CD4-positive, alpha-beta memory T cell (primary cell): ENCODE measurements at regions not wholly inside any gene's neighbourhood (a gene's known extent, or its start where the extent isn't known, plus 50 kb on each side); places are given as distances from the start of the nearest gene placed in this dataset.

Source experiments
- CTCF ChIA-PET: fragments of 350-600 bp; sonication (Branson Sonifier 250); formaldehyde crosslinking; loops from one replicate; lab custom pipeline; 2021; ENCODE audit warnings: inconsistent platforms; ENCODE audit not compliant: partially characterized antibody; lab: Charles Lee
- POLR2A ChIA-PET: fragments of 350-600 bp; sonication (Branson Sonifier 250); formaldehyde crosslinking; loops from one replicate; lab custom pipeline; 2021; ENCODE audit not compliant: partially characterized antibody; lab: Charles Lee
- DNase-seq, 5 donors: peaks; one replicate each; pipeline versions ENCODE4 v3.0.0 to v3.0.0-alpha.2; 2020 to 2022; ENCODE audit warnings: mixed read lengths in 1 of 5
- H3K27ac ChIP-seq: one replicate; pipeline ENCODE4 v1.7.0; 2013; ENCODE audit warnings: low read depth, low read length
- H3K27me3 ChIP-seq: 2 replicates; pipeline ENCODE4 v1.7.0; 2013; ENCODE audit warnings: mild to moderate bottlenecking, low read length, moderate library complexity; ENCODE audit not compliant: insufficient read depth
- H3K36me3 ChIP-seq: 2 replicates; pipeline ENCODE4 v1.7.0; 2013; ENCODE audit warnings: mild to moderate bottlenecking, low read length, moderate library complexity; ENCODE audit not compliant: insufficient read depth
- H3K4me1 ChIP-seq: 2 replicates; pipeline ENCODE4 v1.7.0; 2013; ENCODE audit warnings: mild to moderate bottlenecking, low read length, moderate library complexity; ENCODE audit not compliant: insufficient read depth
- H3K4me3 ChIP-seq, 2 donors: one replicate each; pipeline ENCODE4 v1.7.0; 2013; ENCODE audit warnings: low read length in 2 of 2, mild to moderate bottlenecking in 1 of 2
- H3K9me3 ChIP-seq, 2 donors: one replicate each; pipeline ENCODE4 v1.7.0; 2013; ENCODE audit warnings: low read length in 2 of 2, control low read depth in 1 of 2; ENCODE audit not compliant: control insufficient read depth in 1 of 2
- H3K27ac Mint-ChIP-seq, 7 donors: one replicate each; pipeline ENCODE4 v1.8.0; 2020 to 2021; ENCODE audit warnings: mixed read lengths in 7 of 7, mild to moderate bottlenecking in 6 of 7, inconsistent platforms in 3 of 7, moderate library complexity in 3 of 7
- H3K27me3 Mint-ChIP-seq, 2 donors: one replicate each; pipeline ENCODE4 v1.8.0; 2020 to 2021; ENCODE audit warnings: mixed read lengths in 2 of 2
- H3K36me3 Mint-ChIP-seq, 2 donors: one replicate each; pipeline ENCODE4 v1.8.0; 2020 to 2021; ENCODE audit warnings: mixed read lengths in 2 of 2, inconsistent platforms in 1 of 2, mild to moderate bottlenecking in 1 of 2
- H3K4me1 Mint-ChIP-seq, 4 donors: one replicate each; pipeline ENCODE4 v1.8.0; 2020 to 2021; ENCODE audit warnings: mixed read lengths in 4 of 4, mild to moderate bottlenecking in 1 of 4
- H3K4me3 Mint-ChIP-seq, 8 donors: one replicate each; pipeline ENCODE4 v1.8.0; 2020 to 2021; ENCODE audit warnings: mixed read lengths in 8 of 8, mild to moderate bottlenecking in 7 of 8, moderate library complexity in 6 of 8, inconsistent platforms in 3 of 8
- H3K9me3 Mint-ChIP-seq, 8 donors: one replicate each; pipeline ENCODE4 v1.8.0; 2020 to 2021; ENCODE audit warnings: mixed read lengths in 8 of 8, mild to moderate bottlenecking in 5 of 8, inconsistent platforms in 3 of 8, moderate library complexity in 1 of 8
- intact Hi-C: fragments of 100-400 bp; cut with micrococcal nuclease; formaldehyde crosslinking; loops from one replicate; pipeline ENCODE4 v1.15.1; 2023

DNA sequence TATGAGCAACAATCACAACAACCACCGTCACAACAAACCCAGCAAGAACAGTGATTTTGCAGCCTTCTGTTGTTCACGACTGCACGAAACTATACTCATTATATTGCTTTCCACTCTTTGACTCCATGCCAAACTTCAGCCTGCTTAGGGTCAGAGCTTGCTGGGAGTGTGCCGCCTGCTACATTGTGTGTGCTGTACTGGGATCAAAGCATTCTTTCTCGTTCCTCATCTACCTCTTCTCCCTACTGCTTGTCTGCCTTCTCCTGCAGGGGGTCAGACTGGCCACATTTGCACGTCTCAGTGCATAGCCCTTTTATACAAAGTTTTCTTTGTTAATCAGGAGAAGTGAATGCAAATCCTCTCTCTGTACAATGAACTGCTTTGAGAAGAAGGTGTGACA, 401.6 kb upstream of the CITED2 start:
- intact Hi-C loops = no loop called here
- Histone ChIP-seq H3K4me1 (no peaks in the 10 kb centered on the region), H3K9me3 (no peaks in the 10 kb centered on the region), H3K4me3 (no peak overlapping the region), H3K27ac (no peak overlapping the region), H3K27me3 (no peaks in the 10 kb centered on the region), H3K36me3 (no peaks in the 10 kb centered on the region)
- DNase-seq = no peak
- no peak overlapping the region for H3K27ac Mint-ChIP-seq
- H3K4me1 Mint-ChIP-seq = no peaks in the 10 kb centered on the region
- no peak overlapping the region for H3K4me3 Mint-ChIP-seq
- H3K36me3 Mint-ChIP-seq = no peaks in the 10 kb centered on the region
- peaks cover 0 to 3% of the 10 kb centered on the region in 2 donors for H3K27me3 Mint-ChIP-seq
- no peaks in the 10 kb centered on the region for H3K9me3 Mint-ChIP-seq
- CTCF ChIA-PET = interaction anchor here (0.8 kb wide), 1 partner anchor 12 kb away, joined by 3 read pairs; no protein-coding TSS in a partner anchor
- POLR2A ChIA-PET = no interaction called here

- no peaks in the 10 kb centered on the region for H3K9me3 Mint-ChIP-seq
- CTCF ChIA-PET = interaction anchor here (1.8 kb wide), 1 partner anchor 11 kb away, joined by 4 read pairs; no protein-coding TSS in a partner anchor
- intact Hi-C loops = loop anchor here (10.0 kb wide), 1 partner anchor 393 kb away; the partner anchor contains the start of gene CITED2
- no peak for DNase-seq
- Histone ChIP-seq H3K27ac (no peak overlapping the region), H3K4me3 (no peak overlapping the region), H3K36me3 (no peaks in the 10 kb centered on the region), H3K9me3 (no peaks in the 10 kb centered on the region), H3K4me1 (no peaks in the 10 kb centered on the region), H3K27me3 (no peaks in the 10 kb centered on the region)
- H3K27me3 Mint-ChIP-seq = no peaks in the 10 kb centered on the region
- peaks cover 0 to 8% (median 0%) of the 10 kb centered on the region in 4 donors for H3K4me1 Mint-ChIP-seq
- POLR2A ChIA-PET = interaction anchor here (1.6 kb wide), 1 partner anchor 393 kb away, joined by 6 read pairs; the partner anchor contains the start of gene CITED2
- no peak overlapping the region for H3K27ac Mint-ChIP-seq
- no peaks in the 10 kb centered on the region for H3K36me3 Mint-ChIP-seq
- H3K4me3 Mint-ChIP-seq = no peak overlapping the region
These were observed 393.7 kb upstream of the CITED2 start for GRCh38 chr6:139768196-139768595.

- Mint-ChIP-seq H3K27me3 (no peaks in the 10 kb centered on the region), H3K4me1 (peaks cover 0 to 8% (median 0%) of the 10 kb centered on the region in 4 donors), H3K9me3 (no peaks in the 10 kb centered on the region), H3K4me3 (no peak overlapping the region), H3K27ac (no peak overlapping the region), H3K36me3 (no peaks in the 10 kb centered on the region)
- POLR2A ChIA-PET = no interaction called here
- Histone ChIP-seq H3K9me3 (no peaks in the 10 kb centered on the region), H3K36me3 (no peaks in the 10 kb centered on the region), H3K4me1 (no peaks in the 10 kb centered on the region), H3K27me3 (no peaks in the 10 kb centered on the region), H3K4me3 (no peak overlapping the region), H3K27ac (no peak overlapping the region)
- intact Hi-C loops = loop anchor here (10.0 kb wide), 1 partner anchor 392 kb away; the partner anchor contains the start of gene CITED2
- CTCF ChIA-PET = interaction anchor here (1.8 kb wide), 1 partner anchor 12 kb away, joined by 4 read pairs; no protein-coding TSS in a partner anchor
- DNase-seq = no peak
These were observed 392.3 kb upstream of the CITED2 start for GRCh38 chr6:139766796-139767195.

DNA sequence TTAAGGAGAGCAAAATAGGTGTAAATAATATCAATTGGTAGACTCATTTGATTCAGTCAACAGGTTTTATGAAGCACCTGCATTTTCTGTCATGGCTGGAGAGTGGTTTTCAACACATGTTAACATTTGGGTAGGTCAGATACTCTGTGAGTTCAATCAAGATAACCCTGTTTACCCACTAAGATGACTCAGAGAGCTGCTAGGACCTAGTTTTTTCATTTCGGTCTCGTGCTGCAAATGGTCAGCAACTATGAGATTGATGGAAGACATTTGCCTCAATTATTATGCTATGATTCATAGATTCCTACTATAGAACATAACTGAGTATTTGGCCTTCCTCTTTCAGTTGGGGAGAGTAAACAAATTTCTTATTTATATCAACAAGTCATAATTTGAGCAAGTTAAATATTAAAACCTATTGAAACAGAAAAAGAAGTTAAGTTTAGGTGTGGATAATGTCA, 391.4 kb upstream of the CITED2 start:
- Mint-ChIP-seq H3K27ac (no peak overlapping the region), H3K9me3 (no peaks in the 10 kb centered on the region), H3K27me3 (no peaks in the 10 kb centered on the region), H3K36me3 (no peaks in the 10 kb centered on the region), H3K4me3 (no peak overlapping the region), H3K4me1 (peaks cover 0 to 8% (median 0%) of the 10 kb centered on the region in 4 donors)
- Histone ChIP-seq H3K27ac (no peak overlapping the region), H3K36me3 (no peaks in the 10 kb centered on the region), H3K4me1 (no peaks in the 10 kb centered on the region), H3K27me3 (no peaks in the 10 kb centered on the region), H3K4me3 (no peak overlapping the region), H3K9me3 (no peaks in the 10 kb centered on the region)
- intact Hi-C loops = loop anchor here (10.0 kb wide), 1 partner anchor 391 kb away; the partner anchor contains the start of gene CITED2
- ChIA-PET POLR2A (no interaction called here), CTCF (no interaction called here)
- DNase-seq = no peak

- no peaks in the 10 kb centered on the region for H3K9me3 Mint-ChIP-seq
- Histone ChIP-seq H3K27me3 (no peaks in the 10 kb centered on the region), H3K36me3 (no peaks in the 10 kb centered on the region), H3K4me3 (no peak overlapping the region), H3K9me3 (no peaks in the 10 kb centered on the region), H3K4me1 (no peaks in the 10 kb centered on the region), H3K27ac (no peak overlapping the region)
- no peaks in the 10 kb centered on the region for H3K36me3 Mint-ChIP-seq
- H3K27me3 Mint-ChIP-seq = no peaks in the 10 kb centered on the region
- peaks cover 0 to 8% (median 0%) of the 10 kb centered on the region in 4 donors for H3K4me1 Mint-ChIP-seq
- ChIA-PET CTCF (interaction anchor here (1.0 kb wide), 1 partner anchor 9 kb away, joined by 3 read pairs; no protein-coding TSS in a partner anchor), POLR2A (interaction anchor here (1.1 kb wide), 1 partner anchor 389 kb away, joined by 3 read pairs; no protein-coding TSS in a partner anchor)
- H3K27ac Mint-ChIP-seq = no peak overlapping the region
- intact Hi-C loops = loop anchor here (10.0 kb wide), 1 partner anchor 390 kb away; the partner anchor contains the start of gene CITED2
- no peak overlapping the region for H3K4me3 Mint-ChIP-seq
- DNase-seq = no peak
These were observed 390.1 kb upstream of the CITED2 start for GRCh38 chr6:139764498-139764986.

- Mint-ChIP-seq H3K9me3 (no peaks in the 10 kb centered on the region), H3K4me1 (peaks cover 0 to 8% (median 0%) of the 10 kb centered on the region in 4 donors), H3K4me3 (no peak overlapping the region), H3K27me3 (no peaks in the 10 kb centered on the region), H3K36me3 (no peaks in the 10 kb centered on the region), H3K27ac (no peak overlapping the region)
- H3K27me3 ChIP-seq = no peaks in the 10 kb centered on the region
- no peaks in the 10 kb centered on the region for H3K36me3 ChIP-seq
- H3K4me1 ChIP-seq = no peaks in the 10 kb centered on the region
- no peaks in the 10 kb centered on the region for H3K9me3 ChIP-seq
- ChIA-PET POLR2A (interaction anchor here (0.7 kb wide), 1 partner anchor 577 kb away, joined by 3 read pairs; no protein-coding TSS in a partner anchor), CTCF (interaction anchor here (0.7 to 1.0 kb wide), 3 partner anchors 8 to 26 kb away, joined by 3 read pairs; no protein-coding TSS in a partner anchor)
- H3K4me3 ChIP-seq = no peak overlapping the region
- no peak overlapping the region for H3K27ac ChIP-seq
- intact Hi-C loops = loop anchor here (10.0 kb wide), 1 partner anchor 389 kb away; the partner anchor contains the start of gene CITED2
- no peak for DNase-seq
These were observed 389.2 kb upstream of the CITED2 start for GRCh38 chr6:139763468-139764210.

DNA sequence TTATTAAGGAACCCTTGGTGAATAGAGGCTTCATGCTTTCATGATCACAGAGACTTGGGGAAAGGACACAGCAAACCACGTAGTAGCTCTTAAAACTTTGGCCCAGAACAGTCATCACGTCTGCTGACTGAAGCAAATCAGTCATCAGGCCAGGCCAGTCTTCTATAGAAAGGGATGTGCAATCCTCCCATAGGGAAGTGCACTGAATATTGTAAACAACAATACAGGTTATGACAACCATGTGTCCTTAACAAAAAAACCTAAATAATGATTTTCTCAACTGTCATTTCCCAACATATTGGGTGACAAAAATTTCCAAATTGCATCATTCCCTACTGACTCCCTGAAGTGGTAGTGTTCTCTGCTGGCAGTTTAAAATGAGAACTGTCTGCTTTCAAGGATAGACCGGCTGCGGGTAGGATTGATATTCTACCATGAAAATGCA, 388.2 kb upstream of the CITED2 start:
- Histone ChIP-seq H3K27ac (no peak overlapping the region), H3K9me3 (no peaks in the 10 kb centered on the region), H3K27me3 (no peaks in the 10 kb centered on the region), H3K4me1 (no peaks in the 10 kb centered on the region), H3K36me3 (no peaks in the 10 kb centered on the region), H3K4me3 (no peak overlapping the region)
- ChIA-PET POLR2A (no interaction called here), CTCF (no interaction called here)
- Mint-ChIP-seq H3K9me3 (no peaks in the 10 kb centered on the region), H3K27me3 (no peaks in the 10 kb centered on the region), H3K27ac (no peak overlapping the region), H3K4me1 (peaks cover 0 to 8% (median 0%) of the 10 kb centered on the region in 4 donors), H3K36me3 (no peaks in the 10 kb centered on the region), H3K4me3 (no peak overlapping the region)
- intact Hi-C loops = loop anchor here (10.0 kb wide), 1 partner anchor 388 kb away; the partner anchor contains the start of gene CITED2
- no peak for DNase-seq
